ENCODE measurements at regions not wholly inside any gene's neighbourhood (a gene's known extent, or its start where the extent isn't known, plus 50 kb on each side); places are given as distances from the start of the nearest gene placed in this dataset.

DNA sequence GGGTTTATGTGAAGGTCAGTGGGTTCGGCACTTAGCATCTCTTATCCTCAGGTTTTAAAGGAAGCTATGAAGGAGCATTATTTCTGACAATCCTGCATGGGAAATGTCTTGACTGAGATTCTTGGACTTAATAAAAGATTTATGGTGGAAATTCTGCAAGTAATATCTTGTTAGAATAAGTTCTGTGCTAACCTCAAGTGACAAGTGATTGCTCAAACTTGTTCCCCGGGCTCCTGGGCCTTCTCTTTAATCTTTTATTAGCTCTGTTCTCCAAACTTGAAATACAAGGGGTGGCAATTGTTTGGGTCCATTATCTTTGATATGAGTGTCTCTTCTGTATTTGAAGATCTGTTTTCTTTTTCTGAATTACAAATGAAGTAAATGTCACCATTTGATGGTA lies 140.6 kb upstream of the CTBP2 start:
- TF ChIP-seq, protein P1, sequence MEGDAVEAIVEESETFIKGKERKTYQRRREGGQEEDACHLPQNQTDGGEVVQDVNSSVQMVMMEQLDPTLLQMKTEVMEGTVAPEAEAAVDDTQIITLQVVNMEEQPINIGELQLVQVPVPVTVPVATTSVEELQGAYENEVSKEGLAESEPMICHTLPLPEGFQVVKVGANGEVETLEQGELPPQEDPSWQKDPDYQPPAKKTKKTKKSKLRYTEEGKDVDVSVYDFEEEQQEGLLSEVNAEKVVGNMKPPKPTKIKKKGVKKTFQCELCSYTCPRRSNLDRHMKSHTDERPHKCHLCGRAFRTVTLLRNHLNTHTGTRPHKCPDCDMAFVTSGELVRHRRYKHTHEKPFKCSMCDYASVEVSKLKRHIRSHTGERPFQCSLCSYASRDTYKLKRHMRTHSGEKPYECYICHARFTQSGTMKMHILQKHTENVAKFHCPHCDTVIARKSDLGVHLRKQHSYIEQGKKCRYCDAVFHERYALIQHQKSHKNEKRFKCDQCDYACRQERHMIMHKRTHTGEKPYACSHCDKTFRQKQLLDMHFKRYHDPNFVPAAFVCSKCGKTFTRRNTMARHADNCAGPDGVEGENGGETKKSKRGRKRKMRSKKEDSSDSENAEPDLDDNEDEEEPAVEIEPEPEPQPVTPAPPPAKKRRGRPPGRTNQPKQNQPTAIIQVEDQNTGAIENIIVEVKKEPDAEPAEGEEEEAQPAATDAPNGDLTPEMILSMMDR (IDR thresholded peaks at IDR 0.05; ENCODE audit: poor library complexity, severe bottlenecking) = no peak
- H3K4me3 ChIP-seq (ENCODE audit: severe bottlenecking) = no peak overlapping the region
- H3K36me3 ChIP-seq (ENCODE audit: low read depth) = no peaks in the 10 kb centered on the region
- no peaks in the 10 kb centered on the region for H3K27me3 ChIP-seq (ENCODE audit: insufficient read depth, poor library complexity, severe bottlenecking)
- peaks cover 7% of the 10 kb centered on the region for H3K4me1 ChIP-seq (ENCODE audit: insufficient read depth, poor library complexity, severe bottlenecking)
- no peak overlapping the region for H3K27ac ChIP-seq (ENCODE audit: poor library complexity, severe bottlenecking)
- no peaks in the 10 kb centered on the region for H3K9me3 ChIP-seq (ENCODE audit: severe bottlenecking)
- ATAC-seq (ENCODE audit: low read depth) (no peak), DNase-seq (ENCODE audit: low spot score) (no peak)

DNA sequence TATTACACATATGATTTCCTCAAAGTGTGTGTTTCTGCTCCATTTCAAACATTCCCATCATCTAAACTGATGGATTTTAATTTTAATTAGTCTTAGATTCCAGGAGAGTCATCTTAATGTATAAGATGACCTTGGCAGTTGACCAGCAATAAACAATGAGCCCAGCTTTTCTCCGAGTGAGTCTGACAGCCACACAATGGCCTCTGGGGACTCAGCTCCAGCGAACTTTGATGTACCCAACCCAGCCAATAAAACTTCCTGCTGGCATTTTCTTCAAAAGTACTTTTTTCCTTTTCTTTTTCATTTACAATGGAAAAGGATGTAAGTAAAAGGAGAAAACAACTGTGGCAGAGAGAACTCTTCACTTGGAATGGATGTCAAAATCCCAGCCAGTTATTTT lies 139.1 kb upstream of the CTBP2 start:
- DNase-seq (ENCODE audit: low spot score) = no peak
- TF ChIP-seq, protein P1 (IDR thresholded peaks at IDR 0.05; ENCODE audit: poor library complexity, severe bottlenecking) = no peak
- ATAC-seq (ENCODE audit: low read depth) = no peak
- Histone ChIP-seq H3K4me1 (ENCODE audit: insufficient read depth, poor library complexity, severe bottlenecking) (peaks cover 7% of the 10 kb centered on the region), H3K27me3 (ENCODE audit: insufficient read depth, poor library complexity, severe bottlenecking) (no peaks in the 10 kb centered on the region), H3K9me3 (ENCODE audit: severe bottlenecking) (no peaks in the 10 kb centered on the region), H3K36me3 (ENCODE audit: low read depth) (no peaks in the 10 kb centered on the region), H3K4me3 (ENCODE audit: severe bottlenecking) (no peak overlapping the region), H3K27ac (ENCODE audit: poor library complexity, severe bottlenecking) (no peak overlapping the region)

DNA sequence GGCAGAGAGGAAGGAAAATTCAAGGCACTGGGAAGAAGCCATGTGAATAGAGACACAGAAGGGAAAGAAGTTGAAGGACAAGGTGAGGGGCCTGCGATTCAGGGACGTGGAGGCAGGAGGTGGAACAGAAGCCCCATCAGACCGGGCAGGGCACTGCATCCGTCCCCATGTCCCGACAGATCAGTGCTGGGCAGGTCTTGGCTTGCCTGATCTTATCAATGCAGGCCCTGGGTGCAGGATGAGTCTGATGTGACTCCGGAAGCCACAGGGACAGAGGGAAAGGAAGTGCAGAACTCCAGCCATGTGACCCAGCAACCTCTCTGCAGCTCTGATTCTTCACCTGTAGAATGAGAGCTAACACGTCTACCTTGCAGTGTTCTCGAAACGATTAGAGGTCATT lies 136.2 kb upstream of the CTBP2 start:
- no peak overlapping the region for H3K27ac ChIP-seq (ENCODE audit: poor library complexity, severe bottlenecking)
- no peaks in the 10 kb centered on the region for H3K27me3 ChIP-seq (ENCODE audit: insufficient read depth, poor library complexity, severe bottlenecking)
- DNase-seq (ENCODE audit: low spot score) = no peak
- peaks cover 7% of the 10 kb centered on the region for H3K4me1 ChIP-seq (ENCODE audit: insufficient read depth, poor library complexity, severe bottlenecking)
- H3K9me3 ChIP-seq (ENCODE audit: severe bottlenecking) = no peaks in the 10 kb centered on the region
- no peak overlapping the region for H3K4me3 ChIP-seq (ENCODE audit: severe bottlenecking)
- ATAC-seq (ENCODE audit: low read depth) = no peak
- H3K36me3 ChIP-seq (ENCODE audit: low read depth) = no peaks in the 10 kb centered on the region
- TF ChIP-seq, protein P1 (IDR thresholded peaks at IDR 0.05; ENCODE audit: poor library complexity, severe bottlenecking) = no peak

DNA sequence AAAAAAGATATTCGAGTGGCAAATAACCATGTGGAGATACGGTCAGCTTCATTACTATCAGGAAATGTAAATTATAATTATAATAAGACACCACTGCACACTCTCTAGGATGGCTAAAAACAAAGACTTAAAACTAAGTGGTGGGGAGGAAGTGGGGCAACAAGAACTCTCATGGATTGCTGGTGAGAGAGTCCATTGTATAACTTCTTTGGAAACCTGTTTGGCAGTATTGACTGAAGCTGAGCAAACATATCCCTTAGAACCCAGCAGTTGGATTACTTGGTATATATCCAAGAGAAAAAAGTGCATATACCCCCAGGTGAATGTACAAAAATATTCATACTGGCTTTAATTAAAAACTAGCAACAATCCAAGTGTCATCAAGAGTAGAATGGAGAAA lies 133.7 kb upstream of the CTBP2 start:
- H3K4me1 ChIP-seq (ENCODE audit: insufficient read depth, poor library complexity, severe bottlenecking) = peaks cover 7% of the 10 kb centered on the region
- no peaks in the 10 kb centered on the region for H3K27me3 ChIP-seq (ENCODE audit: insufficient read depth, poor library complexity, severe bottlenecking)
- H3K9me3 ChIP-seq (ENCODE audit: severe bottlenecking) = no peaks in the 10 kb centered on the region
- H3K4me3 ChIP-seq (ENCODE audit: severe bottlenecking) = no peak overlapping the region
- H3K36me3 ChIP-seq (ENCODE audit: low read depth) = no peaks in the 10 kb centered on the region
- TF ChIP-seq, protein P1 (IDR thresholded peaks at IDR 0.05; ENCODE audit: poor library complexity, severe bottlenecking) = no peak
- DNase-seq (ENCODE audit: low spot score) (no peak), ATAC-seq (ENCODE audit: low read depth) (no peak)
- H3K27ac ChIP-seq (ENCODE audit: poor library complexity, severe bottlenecking) = no peak overlapping the region

DNA sequence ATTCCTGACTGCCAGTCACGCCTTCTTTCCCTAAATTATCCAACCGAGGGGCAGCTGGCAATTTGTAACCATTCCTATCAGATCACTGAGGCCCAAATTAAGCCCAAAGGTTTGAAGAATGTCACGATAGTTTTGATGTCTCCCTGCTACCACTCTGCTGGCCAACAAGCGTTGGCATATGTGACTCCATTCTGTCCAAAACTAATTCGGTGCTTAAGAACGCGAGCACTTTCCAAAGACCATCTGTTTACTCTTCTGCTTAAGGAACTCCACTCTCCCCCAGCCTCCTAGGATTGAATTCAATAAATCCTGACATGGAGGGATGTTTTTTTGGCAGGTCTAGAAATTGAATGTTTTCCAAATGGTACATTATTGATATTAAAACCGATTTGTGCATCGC lies 131.5 kb upstream of the CTBP2 start:
- H3K9me3 ChIP-seq (ENCODE audit: severe bottlenecking) = no peaks in the 10 kb centered on the region
- H3K36me3 ChIP-seq (ENCODE audit: low read depth) = no peaks in the 10 kb centered on the region
- no peak for ATAC-seq (ENCODE audit: low read depth)
- no peak overlapping the region for H3K27ac ChIP-seq (ENCODE audit: poor library complexity, severe bottlenecking)
- H3K4me1 ChIP-seq (ENCODE audit: insufficient read depth, poor library complexity, severe bottlenecking) = peaks cover 5% of the 10 kb centered on the region
- H3K4me3 ChIP-seq (ENCODE audit: severe bottlenecking) = no peak overlapping the region
- no peak for DNase-seq (ENCODE audit: low spot score)
- H3K27me3 ChIP-seq (ENCODE audit: insufficient read depth, poor library complexity, severe bottlenecking) = no peaks in the 10 kb centered on the region
- TF ChIP-seq, protein P1 (IDR thresholded peaks at IDR 0.05; ENCODE audit: poor library complexity, severe bottlenecking) = no peak

Measured in RWPE2 (cell line).